ENCODE measurements at regions not wholly inside any gene's neighbourhood (a gene's known extent, or its start where the extent isn't known, plus 50 kb on each side); places are given as distances from the start of the nearest gene placed in this dataset.

DNA sequence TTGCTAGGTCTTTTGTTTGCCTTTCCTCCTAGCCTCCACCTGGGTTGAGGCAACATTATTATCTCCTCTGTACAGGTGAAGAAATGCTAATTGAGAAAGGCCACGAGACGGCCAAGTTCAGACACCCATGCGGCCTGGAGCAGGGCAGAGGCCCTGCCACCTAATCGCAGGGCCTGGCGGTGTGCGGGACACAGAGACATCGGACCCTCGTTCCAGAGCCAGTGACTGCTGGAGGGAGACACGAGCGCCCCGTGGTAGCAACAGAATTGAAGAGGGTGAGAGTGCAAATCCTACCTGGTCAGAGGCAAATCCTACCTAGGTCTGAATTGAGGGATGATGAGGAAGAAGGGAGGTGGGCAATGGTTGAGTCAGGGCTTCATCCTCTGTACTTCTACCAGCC, 113.8 kb upstream of the MEF2A start:
- no peak overlapping the region for H3K4me3 ChIP-seq (ENCODE audit: low read length)
- DNase-seq (ENCODE audit: low read depth): no peak
- TF ChIP-seq, protein P1, sequence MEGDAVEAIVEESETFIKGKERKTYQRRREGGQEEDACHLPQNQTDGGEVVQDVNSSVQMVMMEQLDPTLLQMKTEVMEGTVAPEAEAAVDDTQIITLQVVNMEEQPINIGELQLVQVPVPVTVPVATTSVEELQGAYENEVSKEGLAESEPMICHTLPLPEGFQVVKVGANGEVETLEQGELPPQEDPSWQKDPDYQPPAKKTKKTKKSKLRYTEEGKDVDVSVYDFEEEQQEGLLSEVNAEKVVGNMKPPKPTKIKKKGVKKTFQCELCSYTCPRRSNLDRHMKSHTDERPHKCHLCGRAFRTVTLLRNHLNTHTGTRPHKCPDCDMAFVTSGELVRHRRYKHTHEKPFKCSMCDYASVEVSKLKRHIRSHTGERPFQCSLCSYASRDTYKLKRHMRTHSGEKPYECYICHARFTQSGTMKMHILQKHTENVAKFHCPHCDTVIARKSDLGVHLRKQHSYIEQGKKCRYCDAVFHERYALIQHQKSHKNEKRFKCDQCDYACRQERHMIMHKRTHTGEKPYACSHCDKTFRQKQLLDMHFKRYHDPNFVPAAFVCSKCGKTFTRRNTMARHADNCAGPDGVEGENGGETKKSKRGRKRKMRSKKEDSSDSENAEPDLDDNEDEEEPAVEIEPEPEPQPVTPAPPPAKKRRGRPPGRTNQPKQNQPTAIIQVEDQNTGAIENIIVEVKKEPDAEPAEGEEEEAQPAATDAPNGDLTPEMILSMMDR (conservative IDR thresholded peaks at IDR 0.05; ENCODE audit: low read length): no peak

- TF ChIP-seq, protein P1 (conservative IDR thresholded peaks at IDR 0.05; ENCODE audit: low read length): no peak
- DNase-seq (ENCODE audit: low read depth): peak; percentile 45
- no peak overlapping the region for H3K4me3 ChIP-seq (ENCODE audit: low read length)
Measured at GRCh38 chr15:99452728-99453636, 112.8 kb upstream of the MEF2A start.

GRCh38 chr15:99453637-99454030, 112.2 kb upstream of the MEF2A start:
- TF ChIP-seq, protein P1 (conservative IDR thresholded peaks at IDR 0.05; ENCODE audit: low read length): no peak
- no peak for DNase-seq (ENCODE audit: low read depth)
- no peak overlapping the region for H3K4me3 ChIP-seq (ENCODE audit: low read length)

DNA sequence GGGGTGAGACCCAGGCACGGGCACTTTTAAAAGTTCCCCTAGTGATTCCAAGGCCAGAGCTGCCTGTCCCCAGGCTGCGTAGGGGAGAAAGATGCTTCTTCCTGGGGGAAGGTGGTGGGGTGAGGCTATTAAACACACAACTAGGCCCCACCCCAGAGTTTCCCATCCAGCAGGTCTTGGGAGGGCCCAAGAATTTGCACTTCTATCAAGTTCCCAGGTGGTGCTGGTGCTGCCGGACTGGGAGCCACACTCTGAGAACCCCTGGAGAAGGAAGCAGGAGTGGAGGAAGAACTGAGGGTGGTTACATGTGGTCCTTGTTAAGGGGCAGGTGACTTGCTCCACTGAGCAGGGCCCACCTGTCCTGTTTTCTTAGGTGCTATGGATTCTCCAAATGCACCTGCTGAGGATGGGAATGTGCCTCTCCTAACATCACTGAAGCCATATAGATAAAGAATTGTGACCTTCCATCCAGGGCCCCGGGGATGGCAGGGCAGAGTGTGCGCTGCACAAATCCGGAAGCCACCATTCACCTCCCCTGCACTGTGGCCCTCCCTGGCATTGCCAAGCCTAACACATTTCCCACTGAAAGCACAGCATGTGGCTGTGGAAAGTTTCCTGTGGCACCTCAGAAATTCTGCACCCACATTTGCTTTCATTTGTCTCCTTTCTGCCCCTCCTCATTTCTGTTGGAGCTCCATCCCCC, 111.5 kb upstream of the MEF2A start:
- TF ChIP-seq, protein P1 (conservative IDR thresholded peaks at IDR 0.05; ENCODE audit: low read length): no peak
- H3K4me3 ChIP-seq (ENCODE audit: low read length): no peak overlapping the region
- no peak for DNase-seq (ENCODE audit: low read depth)

GRCh38 chr15:99454941-99455788, 110.6 kb upstream of the MEF2A start:
- no peak overlapping the region for H3K4me3 ChIP-seq (ENCODE audit: low read length)
- TF ChIP-seq, protein P1 (conservative IDR thresholded peaks at IDR 0.05; ENCODE audit: low read length): no peak; the same call in 1 of the 2 replicates
- peak; percentile 90 for DNase-seq (ENCODE audit: low read depth)

DNA sequence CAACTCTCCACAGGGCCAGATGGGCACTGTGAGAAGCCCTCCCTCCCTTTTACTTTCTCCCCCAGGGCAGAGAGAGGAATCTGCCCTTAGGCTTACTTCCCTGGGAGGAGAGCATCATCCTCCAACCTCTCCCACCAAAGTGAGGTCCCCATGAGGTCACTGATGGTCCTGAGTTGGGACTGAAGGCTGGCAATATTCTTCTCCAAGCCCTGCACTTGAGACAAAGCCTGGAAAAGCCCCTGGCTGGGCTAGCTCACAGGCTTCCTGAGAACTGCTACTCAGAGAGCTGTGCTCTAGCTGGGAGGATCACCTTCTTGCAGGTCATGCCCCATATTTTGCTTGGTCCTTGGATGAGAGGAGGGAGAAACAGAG, 110.0 kb upstream of the MEF2A start:
- no peak for DNase-seq (ENCODE audit: low read depth)
- H3K4me3 ChIP-seq (ENCODE audit: low read length): no peak overlapping the region
- TF ChIP-seq, protein P1 (conservative IDR thresholded peaks at IDR 0.05; ENCODE audit: low read length): no peak

All from AG10803 (cell line).